SW 1271 (cell line): ENCODE measurements at regions not wholly inside any gene's neighbourhood (a gene's known extent, or its start where the extent isn't known, plus 50 kb on each side); places are given as distances from the start of the nearest gene placed in this dataset.

Experiments
- DNase-seq, 2 experiments: peaks; one replicate each; lab custom pipeline; 2025; lab: John Stamatoyannopoulos, UW

DNA sequence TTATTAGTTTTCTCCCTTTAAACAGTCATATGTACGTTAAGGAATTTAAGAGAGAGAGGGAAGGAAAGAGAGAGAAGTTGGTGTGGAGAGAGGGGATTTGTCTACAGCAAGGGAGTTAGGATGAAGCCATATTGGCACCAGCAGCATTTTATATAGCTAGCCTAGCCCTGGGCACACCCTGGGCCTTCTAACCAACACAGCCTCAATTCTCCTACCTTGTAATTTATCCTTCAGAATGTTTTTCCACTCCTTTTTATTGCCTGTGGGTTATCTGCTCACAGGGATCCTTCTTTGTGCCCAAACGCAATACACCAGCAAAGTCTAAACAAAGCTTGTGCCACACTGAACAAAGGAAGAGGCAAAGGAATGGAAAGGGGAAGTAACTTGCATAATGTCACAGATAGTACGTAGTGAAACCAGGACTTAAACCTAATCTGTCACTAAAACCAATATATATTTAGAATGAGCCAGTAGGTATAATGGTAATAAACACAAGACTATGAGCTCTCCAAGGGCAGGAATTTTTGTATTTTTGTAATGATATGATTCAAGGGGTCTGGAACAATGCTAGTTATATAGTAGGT is 613.8 kb upstream of the TENM4 start:
- DNase-seq, result no peak

DNA sequence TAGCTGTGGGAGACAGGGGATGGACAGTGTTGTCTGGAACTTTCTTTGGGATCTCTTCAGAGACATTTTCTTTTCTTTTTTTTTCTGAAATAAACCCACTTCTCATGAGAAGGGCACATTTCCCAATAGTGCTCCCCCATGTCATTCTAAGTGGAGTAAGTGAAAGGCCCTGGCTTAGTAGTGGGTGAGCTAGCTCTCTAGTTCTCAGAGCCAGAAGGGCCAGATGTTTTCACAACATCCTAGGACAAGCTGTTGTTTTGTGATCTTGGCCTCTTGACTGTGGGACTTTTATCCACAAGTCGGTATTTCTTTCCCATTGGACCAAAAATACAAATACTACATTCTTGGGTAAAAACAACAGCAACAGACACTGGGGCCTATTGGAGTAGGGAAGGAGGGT is 607.7 kb upstream of the TENM4 start:
- no peak for DNase-seq

DNA sequence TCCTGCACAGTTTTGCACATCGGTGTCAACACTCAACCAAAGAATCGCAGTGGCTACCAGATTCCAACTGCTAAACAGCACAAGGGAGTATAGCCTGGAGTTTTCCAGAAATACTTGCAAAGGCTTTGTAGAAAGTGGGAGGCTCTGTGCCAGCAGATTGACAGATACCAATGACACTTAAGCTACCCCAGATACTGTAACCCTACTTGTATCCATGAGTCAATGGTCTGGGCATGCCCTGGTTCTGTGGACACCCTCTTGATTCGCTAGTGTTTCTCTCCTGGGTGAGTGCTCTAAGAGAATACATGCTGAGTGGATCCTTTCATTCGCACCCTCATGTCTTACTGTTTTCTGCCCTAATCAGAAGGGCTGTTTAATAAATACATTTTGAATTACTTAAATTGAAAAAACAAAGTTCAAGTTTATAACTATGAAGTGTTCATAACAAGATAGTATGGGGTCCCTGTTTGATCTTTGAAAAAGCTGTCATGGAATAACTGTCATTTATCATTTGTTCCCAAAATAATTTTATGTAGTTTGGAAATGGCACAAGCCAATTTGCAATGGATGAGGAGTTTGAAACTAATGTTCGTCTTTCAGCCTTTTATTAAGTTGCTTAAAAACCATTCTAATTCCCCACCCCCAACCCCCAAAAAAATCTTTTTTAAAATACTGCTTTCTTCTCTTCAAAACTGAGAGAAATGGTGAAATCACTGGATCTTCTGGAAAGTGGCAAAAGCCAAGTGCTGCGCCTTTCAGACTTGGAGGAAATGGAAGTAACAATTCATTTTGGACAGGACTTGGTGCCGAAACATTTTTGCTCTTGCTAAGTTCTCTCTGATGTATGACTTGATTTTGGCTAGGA is 600.5 kb upstream of the TENM4 start:
- DNase-seq, result no peak

DNA sequence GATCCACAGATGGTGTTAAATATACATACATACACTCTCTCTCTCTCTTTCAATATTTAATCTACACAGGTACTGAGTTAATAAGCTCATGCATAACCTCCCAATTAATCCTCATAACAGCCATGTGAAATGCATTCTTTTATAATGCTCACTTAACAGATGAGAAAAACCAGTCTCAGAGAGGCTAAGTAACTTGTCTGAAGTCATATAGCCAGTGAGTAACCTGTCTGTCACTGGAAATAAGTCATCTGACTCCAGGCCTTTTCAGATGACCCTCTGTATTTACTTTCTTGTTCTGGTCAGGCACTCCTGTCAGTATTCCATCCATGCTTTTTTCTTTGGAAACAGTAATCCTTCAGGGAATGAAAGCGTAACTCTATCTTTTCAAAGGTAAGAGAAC is 594.0 kb upstream of the TENM4 start:
- no peak for DNase-seq

DNA sequence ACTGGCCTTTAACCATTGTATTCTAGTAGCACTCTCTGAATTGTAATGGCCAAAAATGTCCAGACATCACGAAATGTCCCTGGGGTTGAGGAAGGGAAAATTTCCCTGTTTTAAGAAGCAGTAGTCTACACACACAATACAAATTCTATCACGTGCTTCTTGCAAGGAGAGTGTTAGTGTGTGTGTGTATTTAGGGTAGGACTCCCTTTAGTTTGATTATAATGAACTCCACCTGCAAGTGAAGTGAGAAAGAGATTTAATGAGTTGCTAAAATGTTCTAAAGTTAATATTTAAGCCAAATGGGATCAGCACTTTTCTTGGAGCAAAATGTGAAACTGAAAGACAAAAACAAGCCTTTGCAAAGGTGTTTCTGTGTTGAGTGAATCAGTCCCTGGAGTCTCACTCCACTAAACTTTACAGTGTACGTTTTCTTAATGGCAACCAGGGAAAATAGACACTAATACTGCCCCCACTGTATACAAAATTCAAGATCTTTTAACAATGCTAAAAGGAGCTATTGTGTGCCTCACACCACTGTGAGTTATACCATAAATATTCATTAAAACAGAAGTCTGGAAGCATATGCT is 590.3 kb upstream of the TENM4 start:
- DNase-seq, result no peak

DNA sequence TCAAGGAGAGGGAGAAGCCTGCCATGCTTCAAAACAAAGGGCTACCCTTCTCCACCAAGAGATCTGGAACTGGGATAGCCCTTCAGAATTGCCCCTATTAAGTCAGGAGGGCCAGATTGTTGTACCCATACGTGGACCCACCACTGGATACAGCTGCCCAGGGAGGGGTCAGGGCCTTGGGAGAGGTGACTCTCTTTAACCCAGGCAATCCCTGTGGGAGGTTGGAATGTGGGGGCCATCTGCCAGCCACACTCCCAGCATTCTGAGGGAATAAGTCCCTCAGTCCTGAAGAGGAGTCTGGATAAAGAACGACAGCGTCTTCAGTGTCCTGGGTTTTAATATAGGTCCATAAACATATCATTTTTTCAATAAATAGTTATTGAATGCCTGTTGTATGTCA is 588.2 kb upstream of the TENM4 start:
- no peak for DNase-seq

DNA sequence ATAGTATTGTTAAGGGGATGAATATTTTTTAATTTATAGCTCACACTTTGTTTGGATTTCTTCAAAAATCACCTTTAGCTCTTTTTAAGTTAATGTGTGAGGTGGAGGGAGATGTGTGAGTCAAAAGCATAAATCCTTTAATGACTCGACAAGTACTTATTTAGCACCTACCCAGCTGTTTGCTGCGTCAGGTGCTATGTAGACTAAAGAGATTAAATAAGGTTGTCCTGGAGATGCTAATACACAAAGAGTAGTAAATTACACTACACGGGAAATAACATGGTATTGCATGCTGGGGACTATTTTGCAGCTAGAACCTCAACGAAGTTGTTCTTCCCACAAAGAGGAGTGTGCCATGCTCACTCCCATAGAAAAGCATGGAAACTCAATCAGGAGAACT is 583.3 kb upstream of the TENM4 start:
- DNase-seq, result no peak

DNA sequence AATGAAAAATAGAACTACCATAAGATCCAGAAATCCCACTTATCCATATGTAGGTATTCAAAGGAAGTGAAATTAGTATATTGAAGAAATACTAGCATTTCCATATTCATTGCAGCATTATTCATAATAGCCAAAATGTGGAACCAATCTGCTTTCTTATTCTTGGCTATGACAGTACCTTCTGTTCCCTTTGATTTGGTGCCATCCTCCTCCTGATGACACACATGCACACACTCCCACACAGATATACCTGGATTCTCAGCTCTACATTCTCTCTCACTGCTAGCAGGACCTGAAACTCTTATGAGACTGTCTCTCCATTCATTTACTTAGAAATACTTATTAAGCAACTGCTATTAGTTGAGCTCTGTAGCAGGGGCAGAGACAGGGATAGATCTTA is 582.6 kb upstream of the TENM4 start:
- DNase-seq, result no peak

DNA sequence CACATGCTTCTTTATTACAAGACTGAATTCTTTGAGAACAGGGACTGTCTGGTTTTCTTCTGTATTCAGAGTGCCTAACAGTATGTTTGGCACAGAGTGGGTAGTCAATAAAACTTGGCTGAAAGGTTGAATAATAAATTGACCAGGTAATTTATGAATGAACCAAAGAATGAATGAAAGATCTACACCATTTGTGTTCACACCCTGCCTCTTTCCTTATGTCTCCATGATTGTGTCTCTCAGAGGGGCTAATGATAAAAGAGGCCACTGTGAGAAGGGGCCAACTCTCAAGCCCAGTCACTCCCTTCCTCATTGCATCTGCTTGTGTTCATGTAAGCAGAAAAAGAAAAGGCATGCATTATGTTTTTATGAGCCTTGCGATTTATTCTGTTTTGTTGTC is 569.7 kb upstream of the TENM4 start:
- no peak for DNase-seq

DNA sequence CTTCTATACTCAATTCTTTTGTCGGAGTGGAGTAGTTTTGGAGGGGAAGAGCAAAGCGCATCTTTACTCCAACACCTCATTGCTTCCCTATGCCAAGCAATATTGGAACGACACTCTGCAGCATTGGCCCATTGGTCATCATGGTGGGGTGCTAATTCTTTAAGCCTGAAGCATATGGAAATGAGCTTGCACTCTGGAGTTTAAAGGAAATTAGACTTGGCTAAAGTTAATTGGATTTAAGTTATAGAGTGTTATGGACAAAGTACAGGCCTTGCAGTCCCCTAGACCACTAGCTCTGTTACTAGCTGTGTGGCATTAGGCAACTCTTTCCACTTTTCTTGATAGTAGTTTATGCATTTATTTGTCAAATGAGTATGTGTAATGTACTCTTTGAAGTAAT is 568.3 kb upstream of the TENM4 start:
- DNase-seq, result no peak

DNA sequence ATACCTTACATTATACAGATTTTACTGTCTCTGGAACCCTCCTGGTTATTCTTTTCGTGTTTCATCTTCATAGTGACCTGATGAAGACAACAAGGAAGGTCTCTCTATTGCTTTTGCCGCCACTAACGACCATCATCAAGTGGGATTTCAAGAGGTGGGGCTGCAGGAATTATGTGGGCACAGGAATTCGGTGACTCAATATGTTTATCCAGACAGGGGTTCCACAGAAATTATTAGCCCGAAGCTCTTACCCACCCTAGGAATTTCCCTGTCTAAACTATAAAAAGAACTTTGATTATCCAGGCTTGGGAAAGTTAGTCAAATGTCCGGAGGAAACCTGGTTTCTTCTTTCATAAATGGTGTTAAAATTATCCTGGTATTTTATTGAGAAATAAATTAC is 566.8 kb upstream of the TENM4 start:
- DNase-seq, result no peak

DNA sequence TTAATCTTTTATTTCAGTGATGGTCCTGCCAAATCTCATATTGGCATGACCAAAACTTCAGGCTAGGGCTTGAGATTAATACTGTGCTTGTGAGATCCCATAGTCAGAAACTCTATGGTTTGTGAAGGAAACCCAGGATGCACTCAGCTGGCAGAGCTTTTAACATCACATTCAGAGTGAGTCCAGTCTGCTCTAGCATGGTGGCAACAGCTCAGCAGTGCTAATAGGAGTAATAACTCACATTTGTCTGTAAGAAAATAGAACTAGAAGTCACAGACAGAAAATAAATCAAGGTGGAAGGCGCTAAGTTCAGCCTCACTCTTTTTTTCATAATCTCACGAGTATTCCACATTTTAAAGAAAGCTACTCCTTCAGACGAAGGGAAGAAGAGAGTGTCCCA is 549.3 kb upstream of the TENM4 start:
- no peak for DNase-seq

DNA sequence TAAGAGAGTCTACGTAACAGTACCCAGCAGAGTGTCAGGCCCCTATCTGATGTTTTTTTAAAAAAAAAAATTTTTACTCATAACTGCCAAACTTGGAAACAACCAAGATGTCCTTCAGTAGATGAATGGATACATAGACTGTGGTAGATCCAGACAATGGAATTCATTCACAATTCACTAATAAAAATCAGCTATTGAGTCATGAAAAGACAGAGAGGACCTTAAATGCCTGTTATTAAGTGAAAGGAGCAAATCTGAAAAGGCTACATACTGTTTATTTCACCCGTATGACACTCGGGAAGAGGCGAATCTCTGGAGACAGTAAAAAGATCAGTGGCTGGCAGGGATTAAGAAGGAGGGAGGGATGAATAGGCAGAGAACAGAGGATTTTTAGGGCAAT is 541.4 kb upstream of the TENM4 start:
- DNase-seq, result no peak

DNA sequence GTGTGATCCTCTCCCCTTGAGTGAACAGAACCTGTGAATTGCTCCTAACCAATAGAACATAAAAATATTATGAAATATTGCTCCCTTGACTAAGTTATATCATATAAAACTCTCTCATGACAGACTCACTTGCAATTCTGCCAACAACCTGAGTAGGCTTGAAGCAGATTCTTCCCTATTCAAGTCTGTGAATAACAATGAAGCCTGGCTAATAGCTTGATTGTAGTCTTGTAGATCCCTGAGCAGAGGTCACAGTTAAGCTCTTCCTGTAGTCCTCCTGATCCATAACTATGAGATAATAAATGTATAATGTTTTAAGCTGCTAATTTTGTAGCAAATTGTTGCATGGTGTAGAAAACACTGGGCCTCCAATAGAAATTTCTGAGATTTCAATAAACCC is 540.1 kb upstream of the TENM4 start:
- DNase-seq, result no peak

DNA sequence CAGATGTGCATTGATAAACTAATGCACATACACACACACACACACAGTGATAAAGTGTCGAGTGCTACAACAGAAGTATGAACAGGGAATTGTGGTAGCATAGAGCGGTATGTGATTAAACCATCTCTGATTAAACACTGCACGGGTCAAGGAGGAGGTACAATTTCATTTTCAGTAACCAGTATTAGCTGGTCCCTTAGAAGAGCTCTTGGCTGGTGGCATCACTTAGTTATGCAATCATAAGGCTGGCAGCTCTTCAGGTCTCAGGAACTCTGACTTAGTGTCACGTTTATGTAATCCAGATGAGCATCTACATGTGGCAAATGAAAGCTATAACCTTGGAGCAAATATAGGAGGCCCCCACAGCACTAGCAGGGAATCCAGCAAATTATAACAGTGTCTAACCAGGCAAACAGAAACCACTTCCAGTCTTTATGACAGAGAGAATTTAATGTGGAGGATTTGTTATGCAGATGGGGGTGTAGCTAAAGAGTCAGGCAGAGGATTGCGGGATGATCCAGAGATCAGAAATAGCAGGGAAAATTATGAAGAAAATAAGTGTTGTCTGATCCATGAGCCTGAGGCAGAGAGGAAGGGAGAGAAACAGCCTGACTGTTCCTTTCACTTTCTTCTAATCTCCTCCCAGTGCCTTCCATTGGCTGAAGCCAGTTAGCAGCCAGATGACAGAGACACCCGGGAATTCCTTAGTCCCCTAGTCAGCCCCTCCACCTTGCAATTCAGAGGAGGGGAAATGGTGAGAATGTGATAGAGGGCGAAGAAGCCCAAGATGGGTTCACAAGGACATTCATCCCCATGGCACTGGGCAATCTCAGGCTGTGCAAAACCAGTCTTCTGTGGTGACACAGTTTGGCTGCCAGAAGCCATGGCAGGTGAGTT is 533.1 kb upstream of the TENM4 start:
- DNase-seq, result no peak

DNA sequence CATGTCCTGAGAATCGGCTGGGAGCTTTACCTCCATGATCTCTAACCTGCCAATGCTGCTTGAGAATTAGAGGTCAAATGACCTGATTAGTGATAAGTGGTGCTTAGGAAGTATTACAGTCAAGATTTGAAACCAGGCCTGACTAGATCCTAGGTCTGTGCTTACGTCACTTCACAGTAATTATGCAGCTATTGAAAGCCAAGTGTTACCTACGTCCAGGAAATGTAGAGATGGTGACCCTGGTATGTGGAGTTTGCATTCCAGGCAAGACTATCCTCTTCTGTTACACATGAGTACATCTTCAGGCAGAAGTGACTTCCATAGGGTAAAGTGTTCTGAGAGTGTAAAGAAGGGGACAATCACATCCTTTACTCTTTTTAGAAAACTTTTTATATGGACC is 530.4 kb upstream of the TENM4 start:
- no peak for DNase-seq

DNA sequence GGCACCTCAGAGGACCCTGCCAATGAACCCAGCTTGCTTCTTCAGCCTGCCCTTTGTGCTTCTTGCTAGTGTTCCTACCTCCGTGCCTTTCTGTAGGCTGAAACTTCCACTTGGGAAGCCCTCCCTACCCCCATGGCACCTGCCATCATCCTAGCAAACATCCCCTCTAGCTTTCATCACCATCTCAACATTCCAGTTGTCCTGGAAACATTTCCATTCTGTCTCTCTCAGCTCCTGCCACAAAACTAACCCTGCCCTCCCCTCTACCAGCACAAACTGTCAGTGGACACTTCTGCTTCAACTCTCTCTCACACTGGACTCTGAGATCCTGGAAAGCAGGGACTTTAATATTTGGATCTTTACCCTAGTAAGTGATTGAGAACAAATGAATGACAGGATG is 525.8 kb upstream of the TENM4 start:
- no peak for DNase-seq

DNA sequence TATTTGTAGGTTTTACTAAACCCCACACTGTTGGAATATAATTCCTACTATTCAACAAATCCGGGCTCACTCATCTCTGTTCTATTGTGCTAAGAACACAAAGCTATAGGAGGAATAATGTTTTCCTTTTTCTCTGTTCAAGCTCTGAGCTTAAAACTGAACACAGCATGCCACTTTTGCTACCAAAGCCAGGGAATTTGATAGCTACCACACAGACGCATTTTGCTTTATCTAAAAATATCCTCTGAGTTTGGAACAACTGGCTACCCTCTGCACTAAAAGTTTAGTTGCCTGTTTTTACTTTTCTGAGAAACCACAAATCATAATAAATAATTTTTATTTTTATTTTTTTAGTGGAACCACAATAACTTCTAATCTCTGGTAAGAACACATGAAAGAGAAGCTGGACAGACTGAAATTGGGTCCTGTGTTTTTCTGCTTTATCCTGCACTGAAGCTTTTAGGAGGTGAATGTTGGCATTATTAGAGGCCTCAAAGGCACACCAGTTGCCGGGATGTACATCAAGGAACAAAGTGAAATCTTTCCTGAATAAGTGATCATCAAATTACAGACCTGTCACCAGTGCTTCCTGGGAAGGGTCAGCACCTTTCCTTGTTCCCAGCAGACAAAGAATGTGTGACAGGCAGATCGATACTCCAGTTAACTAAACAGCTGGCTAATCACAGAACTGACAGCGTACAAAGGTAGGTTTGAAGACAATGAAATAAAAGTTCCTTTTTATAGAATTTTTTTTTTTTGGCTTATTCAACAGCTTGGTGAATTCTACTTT is 523.2 kb upstream of the TENM4 start:
- no peak for DNase-seq

DNA sequence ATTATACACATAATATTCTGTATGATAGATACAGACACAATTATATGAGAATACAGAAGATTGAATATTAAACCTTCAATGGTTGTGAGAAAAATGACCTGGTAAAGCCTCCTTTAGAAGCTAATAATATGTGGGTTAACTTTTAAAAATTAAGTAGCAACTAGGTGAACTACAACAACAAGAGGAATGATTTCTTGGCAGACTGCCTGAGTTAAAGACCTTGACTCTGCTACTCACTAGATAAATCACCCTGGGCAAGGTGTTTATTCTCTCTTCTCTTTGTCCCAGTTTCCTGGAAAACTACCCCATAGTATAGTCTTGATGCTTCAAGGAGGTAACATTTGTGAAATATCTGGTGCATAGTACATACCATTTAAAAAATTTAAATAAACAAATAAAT is 519.6 kb upstream of the TENM4 start:
- no peak for DNase-seq

DNA sequence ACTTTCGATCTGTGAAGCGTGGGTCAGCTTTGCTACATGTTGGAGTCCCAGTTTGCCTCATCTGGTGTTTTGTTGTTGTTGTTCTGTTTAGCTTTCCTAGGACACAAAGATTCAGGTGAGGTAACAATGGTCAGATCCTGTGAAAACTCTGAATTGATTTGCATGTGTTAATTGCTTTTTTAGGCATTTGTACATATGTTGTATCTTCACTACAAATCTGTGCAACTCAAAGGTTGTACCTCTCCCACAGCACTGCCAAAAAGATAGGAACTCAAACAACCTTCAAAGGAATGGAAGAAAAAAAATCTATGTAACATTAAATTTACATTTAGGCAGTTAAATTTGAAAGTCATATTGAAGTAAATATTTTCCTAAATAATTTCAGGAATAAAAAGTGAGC is 518.5 kb upstream of the TENM4 start:
- no peak for DNase-seq

DNA sequence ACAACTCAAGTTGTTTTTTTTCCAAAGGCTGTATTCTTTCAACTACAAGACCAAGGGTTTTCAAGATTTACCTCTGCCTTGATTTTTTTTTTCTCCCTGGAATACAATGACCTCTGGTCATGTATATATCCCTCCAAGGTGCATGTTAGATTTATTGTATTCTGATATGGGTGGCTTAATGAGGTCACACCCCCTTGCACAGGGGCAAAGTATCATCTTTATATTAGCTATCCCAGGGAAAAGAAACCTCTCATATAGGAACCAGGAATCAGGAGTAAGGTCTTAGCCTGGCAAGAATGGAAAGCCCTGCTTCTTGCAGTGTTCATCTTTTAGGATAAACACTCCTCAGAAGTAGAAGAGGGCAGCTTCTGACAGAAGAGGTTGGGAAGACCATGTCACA is 516.9 kb upstream of the TENM4 start:
- no peak for DNase-seq

DNA sequence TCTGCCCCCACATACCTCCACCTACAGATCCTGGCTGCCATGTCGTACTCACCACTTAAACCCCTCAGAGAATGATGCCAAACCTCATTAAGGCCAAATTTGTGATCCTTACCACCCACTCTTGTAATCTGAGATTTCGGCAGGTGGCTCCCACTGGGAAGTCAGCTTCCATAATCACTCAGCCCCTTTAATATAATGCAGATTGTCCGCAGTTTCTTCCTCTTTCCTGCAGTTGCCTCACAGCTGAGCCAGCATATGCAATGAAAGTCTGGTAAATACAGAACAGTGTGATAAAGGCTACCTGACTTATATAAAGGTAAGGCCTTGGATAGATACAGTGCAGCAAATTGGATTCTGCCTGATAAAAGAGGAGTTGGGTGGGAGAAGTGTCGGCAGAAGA is 515.2 kb upstream of the TENM4 start:
- no peak for DNase-seq
